HG03575 (cell line): ENCODE measurements at regions not wholly inside any gene's neighbourhood (a gene's known extent, or its start where the extent isn't known, plus 50 kb on each side); places are given as distances from the start of the nearest gene placed in this dataset.

ENCODE experiments used
- ATAC-seq: cut with Tn5 transposase; IDR thresholded peaks from one replicate; pipeline ENCODE4 v1.9.1; 2021; ENCODE audit not compliant: unreplicated experiment, insufficient number of reproducible peaks, low FRiP score; ENCODE audit errors: extremely low read depth

- ATAC-seq = no peak
Measured at GRCh38 chr12:98213556-98213955, 301.8 kb upstream of the TMPO start.

DNA sequence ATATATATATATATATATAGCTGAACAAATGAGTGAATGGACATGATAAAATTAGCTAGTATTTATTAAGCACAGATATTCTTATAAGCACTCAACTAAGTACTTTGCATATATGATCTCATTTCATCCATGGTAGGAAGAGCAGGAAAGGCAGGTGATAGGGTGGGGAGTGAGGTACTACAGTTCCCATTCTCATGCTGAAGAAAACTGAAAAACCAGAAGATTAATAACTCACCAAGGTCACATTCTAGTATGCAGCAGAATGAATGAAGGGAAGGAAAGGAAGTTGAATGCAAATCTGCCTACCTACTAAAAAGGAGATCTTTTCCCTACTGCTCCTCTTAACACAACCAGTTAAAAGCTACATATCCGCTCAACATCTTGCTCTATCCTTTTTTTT lies 298.1 kb upstream of the TMPO start:
- no peak for ATAC-seq

- no peak for ATAC-seq
Measured at GRCh38 chr12:98220636-98221035, 294.8 kb upstream of the TMPO start.

- ATAC-seq = no peak
Measured at GRCh38 chr12:98221243-98221808, 294.1 kb upstream of the TMPO start.

- no peak for ATAC-seq
Measured at GRCh38 chr12:98222135-98222534, 293.3 kb upstream of the TMPO start.

GRCh38 chr12:98224584-98225221 lies 290.7 kb upstream of the TMPO start:
- ATAC-seq = peak; percentile 80

GRCh38 chr12:98227162-98227561 lies 288.2 kb upstream of the TMPO start:
- no peak for ATAC-seq

DNA sequence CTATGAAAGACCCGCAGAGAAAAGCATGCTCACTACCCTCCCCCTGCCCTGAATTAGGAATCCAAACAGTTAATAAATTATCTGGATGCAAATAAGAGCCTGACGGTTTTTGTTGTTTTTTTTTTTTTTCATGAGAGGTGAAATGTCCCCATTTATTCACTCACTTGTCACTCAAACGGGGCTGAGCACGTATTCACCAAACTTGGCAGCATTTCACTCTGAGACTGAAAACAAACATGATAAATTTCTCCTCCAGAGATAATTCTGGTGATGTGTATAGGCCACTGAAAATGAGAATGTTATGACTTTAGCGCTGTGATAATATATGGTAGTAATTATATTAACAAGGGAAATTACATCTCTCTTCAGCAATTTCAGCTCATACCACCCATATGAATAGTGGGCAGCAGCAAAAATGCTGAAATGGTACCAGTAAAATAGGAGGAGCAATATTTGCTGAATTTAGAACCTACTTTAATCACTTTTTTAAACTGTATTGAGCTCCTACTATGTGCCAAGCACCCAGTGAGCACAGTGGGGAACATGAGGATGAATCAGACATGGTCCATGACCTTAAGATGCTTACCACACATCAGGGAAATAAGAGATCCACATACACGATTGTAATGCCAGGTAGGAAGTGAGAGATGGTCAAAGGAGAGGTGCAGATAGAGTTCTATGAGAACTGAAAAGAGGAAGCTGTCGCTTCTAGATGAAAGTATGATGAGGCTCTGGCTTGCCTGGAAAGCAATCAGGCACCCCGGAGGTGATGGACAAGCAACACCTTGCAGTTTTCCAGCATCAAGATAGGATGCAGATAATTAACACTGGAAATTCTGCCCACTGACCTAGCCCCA lies 286.5 kb upstream of the TMPO start:
- ATAC-seq = no peak

DNA sequence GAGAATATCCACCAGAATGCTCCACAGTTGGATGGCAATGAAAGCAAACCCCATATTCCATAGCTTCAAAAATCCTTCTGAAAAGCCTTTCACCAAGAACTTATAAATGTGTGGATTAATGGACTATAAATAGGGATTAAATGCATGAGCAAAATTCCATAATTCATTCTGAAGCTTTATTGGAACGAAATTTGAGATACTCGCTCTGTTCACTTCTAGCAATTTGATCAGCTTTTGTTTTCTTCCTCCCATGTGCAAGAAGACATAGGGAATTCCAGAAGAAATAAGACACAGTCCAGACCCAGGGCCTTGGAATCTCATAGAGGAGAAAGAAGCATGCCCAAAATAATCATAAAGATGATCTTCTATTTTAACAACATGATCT lies 285.9 kb upstream of the TMPO start:
- no peak for ATAC-seq

DNA sequence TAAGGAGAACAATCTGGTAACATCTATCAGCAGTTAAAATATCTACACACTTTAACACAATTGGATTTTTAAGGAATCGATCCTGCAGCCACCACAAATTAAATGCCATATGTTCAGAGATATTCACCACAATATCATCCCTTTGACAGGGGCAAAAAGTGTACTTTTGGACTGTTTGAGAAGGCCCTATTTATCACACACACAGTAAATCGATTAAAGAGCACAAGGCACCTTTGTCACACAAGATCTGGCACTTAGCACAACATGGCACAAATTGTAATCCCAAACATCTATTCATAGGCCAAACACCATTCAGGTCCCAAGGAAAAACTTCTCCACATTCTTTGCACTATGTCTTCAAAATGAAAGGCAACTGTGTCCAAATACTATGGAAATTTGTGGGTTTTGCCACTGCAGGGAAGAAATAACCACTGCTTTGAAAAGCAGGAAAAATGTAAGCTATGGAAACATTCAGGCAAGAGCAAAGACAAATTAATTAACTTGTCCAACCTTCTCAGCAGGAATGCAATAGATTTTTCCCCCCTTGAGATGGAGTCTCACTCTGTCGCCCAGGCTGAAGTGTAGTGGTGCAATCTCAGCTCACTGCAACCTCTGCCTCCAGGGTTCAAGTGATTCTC lies 282.5 kb upstream of the TMPO start:
- no peak for ATAC-seq

DNA sequence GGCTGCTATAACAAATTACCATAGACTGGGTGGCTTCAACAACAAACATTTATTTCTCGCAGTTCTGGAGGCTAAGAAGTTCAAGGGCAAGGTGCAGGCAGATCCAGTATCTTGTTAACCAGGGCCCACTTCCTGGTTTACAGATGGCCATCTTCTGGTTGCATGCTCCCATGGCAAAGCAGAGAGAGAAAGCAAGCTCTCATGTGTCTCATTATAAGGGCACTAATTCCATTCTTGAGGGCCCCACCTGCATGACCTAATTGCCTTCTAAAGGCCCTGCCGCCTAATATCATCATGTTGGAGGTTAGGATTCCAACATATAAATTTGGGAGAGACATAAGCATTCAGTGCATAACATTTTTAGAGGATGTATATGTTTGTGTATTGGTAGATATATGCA lies 280.1 kb upstream of the TMPO start:
- ATAC-seq = no peak

DNA sequence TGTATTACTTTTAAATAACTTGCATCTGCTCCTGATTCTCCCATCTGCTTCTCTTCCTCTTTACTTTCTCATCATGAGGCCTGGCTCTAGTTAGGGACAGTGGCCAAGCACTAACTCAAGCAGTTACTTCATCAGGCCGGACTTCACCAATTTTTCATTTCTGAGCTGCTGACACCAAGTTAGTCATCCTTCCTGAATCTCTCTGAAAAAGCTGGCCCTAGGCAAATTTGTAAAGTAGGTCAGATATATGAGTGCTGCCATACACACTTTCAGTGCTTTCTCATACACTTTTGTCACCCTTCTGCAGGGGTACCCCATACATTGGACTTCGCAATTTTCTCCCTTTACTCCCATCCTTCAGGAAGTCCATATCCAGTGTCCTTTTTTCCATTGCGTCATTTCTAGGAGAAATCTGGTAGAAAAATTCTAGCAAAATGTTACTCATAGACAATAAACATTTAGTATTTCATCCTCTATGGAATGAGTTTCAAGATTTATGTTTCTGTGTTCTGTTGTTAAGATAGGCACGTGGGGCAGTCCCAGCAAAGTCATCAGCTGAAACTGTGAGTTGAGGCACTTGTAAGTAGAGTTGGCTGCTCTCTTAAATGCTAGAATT lies 276.8 kb upstream of the TMPO start:
- ATAC-seq = no peak

DNA sequence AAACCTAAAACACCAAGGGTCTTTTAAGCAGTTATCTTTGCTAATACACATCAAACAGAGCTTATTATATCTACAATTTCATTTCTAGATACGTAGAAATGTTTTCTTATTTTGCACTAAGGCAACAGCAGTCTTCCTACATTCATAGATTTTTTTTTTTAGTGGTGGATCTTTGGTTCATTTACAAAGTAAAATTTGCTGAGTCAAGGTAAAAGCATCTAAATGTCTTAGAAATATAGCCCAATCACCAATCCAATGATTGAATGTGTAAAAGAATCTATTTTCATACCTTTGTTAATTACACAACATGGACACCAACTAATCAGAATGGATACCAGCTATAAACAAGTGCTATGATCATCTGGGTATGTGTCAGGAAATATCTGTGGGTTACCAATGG lies 272.2 kb upstream of the TMPO start:
- no peak for ATAC-seq

DNA sequence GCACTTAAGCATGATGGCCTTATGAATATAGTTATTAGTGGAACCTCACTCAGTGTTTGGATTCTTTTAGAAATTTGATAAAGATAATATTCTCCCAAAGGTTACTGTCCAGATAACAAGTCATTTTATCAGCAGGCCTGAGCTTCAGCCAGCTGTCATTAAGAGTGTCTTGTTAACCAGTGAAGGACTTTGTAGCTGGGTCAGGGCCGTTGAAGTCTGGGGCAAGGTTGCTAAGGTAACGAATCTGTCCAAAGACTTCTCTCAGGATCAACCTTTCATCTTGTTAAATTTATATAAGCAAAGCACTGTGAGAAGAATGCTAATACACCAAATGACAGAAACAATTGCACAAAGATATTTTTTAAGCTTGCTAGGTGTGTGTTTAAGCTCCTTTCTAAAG lies 271.3 kb upstream of the TMPO start:
- ATAC-seq = no peak

GRCh38 chr12:98253207-98254037 lies 262.0 kb upstream of the TMPO start:
- no peak for ATAC-seq

- no peak for ATAC-seq
Measured at GRCh38 chr12:98256830-98257229, 258.6 kb upstream of the TMPO start.

DNA sequence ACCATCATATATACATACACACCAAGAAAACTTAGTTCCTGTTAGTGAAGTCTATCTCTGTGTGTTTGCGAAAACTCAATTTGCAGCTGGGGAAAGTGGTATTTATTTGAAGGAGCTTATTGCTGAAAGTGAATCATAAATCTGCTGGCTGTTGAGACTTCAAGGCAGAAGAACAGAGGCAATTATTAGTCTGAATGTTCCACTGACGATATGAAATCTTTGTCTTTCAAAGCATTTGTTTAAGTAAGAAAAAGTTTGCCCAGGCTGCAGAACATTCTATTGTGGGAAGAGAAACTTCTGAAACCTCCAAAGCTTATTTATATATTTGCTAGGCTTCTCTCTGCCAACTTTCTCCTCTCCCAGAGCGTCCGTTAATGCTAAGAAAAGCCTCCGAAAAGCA lies 255.7 kb upstream of the TMPO start:
- ATAC-seq = no peak

DNA sequence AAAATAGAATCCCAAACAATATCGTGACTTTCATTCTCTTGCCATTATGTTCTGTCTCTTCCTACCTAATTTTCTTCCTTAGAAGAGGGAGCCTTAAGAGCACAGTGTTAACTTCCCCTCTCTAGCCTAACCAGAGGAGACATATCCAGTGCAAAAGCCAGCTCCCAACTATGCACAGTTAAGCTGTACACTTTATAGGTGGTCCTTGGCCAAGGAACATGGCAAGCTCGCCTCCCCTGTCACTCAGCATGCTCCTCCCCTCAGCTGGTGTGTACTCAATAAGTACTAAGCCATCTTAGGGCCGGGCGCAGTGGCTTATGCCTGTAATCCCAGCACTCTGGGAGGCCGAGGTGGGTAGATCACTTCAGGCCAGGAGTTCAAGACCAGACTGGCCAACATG lies 255.1 kb upstream of the TMPO start:
- no peak for ATAC-seq

DNA sequence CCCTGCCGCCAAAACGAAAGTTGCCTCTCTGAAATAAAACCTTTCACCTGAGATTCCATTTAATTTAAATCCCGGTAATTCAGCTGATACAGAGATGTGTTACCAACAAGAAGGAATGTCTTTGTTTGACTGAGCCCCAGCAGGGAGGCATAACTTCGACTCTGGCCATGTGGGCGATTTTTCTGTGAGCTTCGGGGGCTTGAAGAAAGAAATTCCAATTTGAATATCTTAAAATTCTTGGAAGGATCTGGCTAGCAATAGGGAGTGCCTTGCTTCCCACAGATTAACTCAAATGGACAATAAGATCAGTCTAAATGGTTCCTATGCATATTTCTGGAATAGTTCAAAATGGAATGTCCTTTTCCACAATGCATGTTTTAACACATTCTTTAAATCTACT lies 252.5 kb upstream of the TMPO start:
- no peak for ATAC-seq
